ENCODE measurements at regions not wholly inside any gene's neighbourhood (a gene's known extent, or its start where the extent isn't known, plus 50 kb on each side); places are given as distances from the start of the nearest gene placed in this dataset.

DNA sequence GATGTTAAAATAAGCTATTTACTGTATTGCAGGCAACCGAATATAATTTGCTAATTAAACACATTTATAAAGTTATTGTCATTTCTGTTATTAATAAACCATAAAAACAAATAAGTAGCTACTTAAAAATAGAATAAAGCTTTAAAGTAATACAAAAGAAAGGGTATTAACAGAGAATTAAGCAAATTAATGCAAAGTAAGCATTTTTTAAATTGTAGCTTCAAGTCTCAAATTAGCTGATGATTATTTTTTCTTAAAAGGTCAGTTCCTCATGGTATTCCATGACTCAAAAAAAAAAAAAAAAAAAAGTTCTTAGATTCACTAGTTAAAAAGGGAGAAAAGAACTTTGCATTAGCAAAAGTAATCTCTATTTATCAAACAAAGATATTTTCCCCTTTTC lies 292.5 kb downstream of the SLITRK1 start:
- DNase-seq, result no peak

DNA sequence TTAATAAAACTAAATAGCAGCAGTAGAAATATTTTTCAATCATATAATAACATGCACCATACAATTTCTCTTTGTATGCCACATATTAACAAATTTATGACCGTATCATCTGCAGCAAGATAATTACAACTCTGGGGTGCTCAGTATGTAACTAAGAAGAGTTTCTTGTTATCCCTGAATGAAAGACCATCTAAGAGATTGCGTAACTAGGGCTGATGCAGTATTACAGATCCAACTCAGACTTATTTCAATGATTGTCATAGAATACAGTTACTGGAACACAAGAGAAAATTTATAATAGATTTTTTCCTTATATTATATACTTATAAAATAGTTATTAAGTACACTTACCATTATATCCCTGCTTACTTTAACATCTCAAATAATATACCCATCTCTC lies 305.1 kb downstream of the SLITRK1 start:
- no peak for DNase-seq

DNA sequence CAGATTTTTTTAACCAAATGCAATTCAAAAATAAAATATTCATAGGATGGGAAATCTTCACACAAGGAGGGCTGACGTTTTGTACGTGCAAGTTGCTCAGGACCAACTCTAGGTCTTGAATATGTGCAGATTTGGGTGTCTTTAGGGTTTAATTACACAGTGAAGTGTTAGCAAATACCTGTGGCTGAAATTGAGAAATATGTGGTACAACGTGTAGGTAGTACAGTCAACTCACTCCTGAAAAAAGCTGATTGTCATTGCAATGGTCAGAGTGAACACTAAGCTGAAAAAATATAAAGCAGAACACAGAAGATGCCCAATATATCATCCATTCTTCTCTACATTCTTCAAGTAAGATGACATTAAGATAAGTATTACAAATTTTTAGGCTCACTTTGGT lies 314.3 kb downstream of the SLITRK1 start:
- DNase-seq, result no peak

DNA sequence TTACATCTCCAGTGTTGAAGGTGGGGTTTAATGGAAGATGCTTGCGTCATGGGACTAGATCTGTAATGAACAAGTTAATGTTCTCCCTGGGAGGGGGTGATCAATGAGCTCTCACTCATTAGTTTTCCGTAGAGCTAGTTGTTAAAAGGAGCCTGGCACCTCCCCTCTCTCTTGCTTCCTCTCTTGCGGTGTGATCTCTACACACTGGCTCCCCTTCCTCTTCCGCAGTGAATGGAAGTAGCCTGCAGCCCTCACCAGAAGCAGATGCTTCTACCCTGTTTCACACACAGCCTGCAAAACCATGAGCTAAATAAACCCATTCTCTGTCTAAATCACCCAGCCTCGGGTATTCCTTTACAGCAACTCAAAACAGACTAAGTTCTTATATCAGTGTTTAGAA lies 318.8 kb downstream of the SLITRK1 start:
- no peak for DNase-seq

DNA sequence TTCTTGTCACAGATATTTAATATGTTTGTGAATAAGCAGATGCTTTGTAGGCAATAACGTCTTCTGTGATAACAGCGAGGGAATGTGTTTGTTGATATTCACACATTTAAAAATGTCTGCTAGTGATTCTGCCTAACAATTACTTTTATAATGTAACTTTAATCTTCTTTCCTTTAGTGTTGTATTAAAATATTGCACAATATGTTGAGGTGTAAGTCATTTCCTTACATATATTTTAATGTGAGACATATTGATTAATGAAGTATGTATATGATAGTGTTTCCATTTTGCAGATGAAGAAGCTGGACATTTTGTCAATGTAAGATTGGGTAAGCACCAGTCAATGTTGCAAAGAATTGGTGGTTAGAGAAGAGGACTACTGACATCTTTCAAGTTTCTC lies 324.4 kb downstream of the SLITRK1 start:
- DNase-seq, result no peak

DNA sequence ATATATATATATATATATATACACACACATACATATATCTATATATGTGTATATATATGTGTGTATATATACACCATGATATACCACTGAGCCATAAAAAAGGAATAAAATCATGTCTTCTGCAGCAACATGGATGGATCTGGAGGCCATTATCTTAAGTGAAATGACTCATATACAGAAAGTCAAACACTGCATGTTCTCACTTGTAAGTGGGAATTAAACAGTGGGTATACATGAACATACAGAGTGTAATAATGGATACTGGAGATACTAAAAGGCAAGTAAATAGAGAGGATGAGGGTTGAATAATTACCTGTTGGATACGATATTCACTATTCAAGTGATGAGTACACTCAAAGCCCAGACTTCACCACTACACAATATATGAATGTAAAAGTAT lies 332.6 kb downstream of the SLITRK1 start:
- DNase-seq, result no peak

DNA sequence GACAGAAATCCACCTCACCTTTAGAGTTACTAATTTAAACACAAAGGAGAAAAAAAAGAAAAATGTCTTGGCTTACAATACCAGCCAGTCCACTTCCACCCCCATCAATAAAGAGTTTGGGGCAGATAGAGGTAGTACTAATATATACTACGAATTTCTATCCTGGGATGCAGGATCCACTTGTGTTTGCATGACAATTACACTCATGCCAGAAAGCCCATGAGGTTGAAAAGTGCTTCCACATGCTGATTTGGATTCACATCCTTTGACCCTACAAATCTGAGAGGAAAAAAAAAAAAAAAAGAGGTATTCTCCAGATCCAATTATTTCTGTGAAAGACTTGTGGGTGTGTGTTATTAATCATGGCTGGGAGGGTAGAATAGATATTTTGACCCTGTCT lies 335.2 kb downstream of the SLITRK1 start:
- no peak for DNase-seq

DNA sequence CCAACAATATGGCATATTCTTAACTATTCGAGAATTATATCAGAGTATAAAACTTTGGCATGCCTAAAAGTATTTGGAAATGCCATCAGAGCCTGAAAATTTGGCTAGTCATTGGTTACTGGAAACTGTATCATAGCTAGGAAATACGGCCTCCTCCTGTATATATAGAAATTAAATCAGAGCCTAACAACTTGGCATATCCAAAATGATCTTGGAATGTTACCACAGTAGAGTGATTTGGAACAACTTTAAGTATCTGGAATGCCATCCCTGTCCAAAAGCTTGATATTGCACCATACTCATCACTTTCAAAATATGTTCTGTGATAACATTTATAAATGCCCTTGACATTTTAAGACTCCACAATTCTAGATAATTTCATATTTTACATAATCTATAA lies 335.8 kb downstream of the SLITRK1 start:
- DNase-seq, result no peak

DNA sequence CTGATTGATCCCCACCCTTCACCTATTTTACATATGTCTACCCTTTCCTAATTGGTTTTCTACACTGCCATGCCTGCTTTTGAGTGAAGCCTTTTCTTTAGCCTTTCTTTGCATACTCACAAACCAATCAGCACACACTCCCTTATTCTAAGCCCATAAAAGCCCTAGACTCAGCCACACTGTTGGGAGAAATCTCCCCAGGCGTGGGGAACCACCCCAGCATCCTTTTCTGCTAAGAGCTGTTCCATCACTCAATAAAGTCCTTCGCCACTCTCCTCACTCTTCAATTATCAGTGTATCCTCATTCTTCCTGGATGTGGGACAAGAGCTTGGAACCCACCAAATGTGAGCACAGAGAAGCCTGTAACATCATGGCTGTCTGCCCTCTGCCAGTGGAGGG lies 343.6 kb downstream of the SLITRK1 start:
- no peak for DNase-seq

DNA sequence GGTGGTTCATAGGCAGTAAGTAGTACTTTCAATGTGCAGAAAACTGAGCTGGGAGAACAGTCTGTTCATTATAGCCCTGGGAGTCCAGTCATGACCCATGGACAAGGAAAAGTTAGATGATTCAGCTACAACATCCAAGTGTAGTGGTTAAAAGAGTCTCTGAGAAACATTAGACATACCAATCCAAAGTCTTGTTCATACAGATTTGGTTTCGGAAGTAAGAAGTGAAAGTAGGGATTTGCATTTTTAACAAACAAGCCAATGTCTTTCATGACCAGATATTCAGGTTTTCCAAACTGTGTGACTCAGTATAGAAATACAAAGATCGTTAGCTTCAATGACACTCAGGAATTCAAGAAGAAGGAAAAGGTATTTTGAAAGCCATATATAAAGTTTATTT lies 345.3 kb downstream of the SLITRK1 start:
- no peak for DNase-seq

DNA sequence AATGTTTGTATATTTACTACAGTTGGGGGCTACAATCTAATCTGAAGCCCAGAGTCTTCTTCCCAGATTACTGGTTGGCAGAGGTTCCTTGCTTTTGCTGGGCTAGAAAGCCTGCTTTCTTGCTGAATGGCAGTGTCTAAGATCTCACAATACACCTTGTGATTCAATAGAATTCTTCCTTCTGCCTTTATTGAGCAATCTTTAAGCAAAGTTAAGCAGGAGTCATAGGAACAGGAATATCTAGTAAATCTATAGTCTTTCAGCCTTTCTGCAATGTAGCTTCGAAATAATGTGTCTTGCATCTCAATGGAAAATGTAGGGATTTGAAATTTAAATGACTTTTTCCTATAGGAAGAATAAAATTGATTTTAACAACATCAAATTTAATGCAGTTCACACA lies 346.1 kb downstream of the SLITRK1 start:
- no peak for DNase-seq

DNA sequence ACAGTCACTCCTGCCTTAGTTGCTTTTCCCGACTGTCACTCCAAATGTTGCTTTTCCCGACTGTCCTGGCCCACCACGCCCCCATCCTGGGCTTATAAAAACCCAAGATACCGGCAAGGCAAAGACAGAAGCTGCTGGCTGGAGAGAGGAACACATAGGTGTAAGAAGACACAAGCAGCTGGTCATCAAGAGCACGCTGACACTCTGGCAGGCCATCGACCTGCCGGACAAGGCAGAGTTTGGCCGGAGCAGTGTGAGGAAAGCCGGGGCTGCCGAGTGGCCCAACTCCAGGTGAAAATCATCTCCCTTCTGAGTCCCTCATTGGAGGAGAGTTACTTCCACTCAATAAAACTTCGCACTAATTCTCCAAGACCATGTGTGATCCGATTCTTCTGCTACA lies 349.5 kb downstream of the SLITRK1 start:
- no peak for DNase-seq

DNA sequence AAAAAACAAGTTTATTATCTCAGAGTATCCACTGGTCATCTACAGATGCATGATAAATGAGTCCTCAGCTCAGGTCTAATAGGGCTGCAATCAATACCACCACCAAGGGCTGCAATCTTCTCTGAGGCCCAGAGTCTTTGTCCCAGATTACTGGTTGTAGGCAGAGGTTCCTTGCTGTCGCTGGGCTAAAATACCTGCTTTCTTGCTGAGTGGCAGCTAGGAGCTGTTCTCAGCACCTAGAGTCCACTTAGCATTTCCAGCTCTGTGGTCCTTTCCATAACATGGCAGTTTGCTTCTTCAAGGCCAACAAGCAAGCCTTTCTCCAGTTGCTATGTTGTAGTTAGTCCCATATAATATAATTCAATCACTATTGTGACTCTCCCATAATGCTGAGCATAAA lies 351.3 kb downstream of the SLITRK1 start:
- DNase-seq, result no peak

DNA sequence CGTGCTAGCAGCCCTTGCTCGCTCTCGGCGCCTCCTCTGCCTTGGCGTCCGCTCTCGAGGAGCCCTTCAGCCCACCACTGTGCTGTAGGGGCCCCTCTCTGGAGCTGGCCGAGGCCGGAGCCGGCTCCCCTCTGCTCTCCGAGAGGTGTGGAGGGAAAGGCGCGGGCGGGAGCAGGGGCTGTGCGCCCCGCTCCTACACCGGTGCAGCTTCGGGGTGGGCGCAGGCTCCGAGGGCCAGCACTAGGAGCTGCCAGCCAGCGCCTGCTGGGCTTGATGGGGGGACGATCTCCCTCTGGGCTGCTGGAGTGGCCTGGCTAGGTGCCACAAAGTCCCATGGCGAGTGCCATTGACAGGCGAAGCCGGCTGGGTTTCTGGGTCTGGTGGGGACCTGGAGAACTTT lies 365.5 kb downstream of the SLITRK1 start:
- no peak for DNase-seq

DNA sequence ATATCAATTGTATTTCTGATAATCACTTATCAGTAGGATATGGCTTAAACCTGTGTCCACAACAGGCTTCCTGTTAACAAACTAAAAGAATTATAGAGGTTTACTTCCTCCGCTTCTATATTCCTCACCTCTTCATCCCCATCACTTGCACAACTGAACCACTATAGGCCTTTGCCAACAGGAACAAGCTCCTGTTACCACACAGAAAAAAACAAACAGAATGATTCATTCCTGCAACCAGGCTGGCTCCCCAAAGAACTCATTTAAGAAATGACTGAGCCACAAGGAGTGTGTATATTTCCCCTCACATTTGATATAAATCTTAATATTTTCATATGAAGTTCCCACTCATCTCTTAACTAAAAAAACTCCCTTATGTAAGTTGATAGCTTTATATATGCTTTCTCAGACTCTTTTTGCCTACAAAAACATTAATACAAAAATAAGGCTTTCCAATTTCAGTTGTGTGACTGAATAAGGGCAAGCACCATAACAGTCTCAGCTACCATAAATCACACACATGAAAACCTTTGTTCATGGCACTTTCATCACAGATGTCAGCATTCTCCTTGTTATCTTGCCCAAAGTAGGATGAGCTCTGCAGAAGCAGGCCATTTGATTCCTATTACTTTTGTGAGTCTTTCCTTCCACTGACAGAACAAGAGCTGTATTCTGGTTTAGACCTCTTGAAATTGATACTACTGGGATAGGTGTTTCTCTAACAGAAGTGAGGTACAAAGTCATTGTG lies 366.8 kb downstream of the SLITRK1 start:
- DNase-seq, result no peak

DNA sequence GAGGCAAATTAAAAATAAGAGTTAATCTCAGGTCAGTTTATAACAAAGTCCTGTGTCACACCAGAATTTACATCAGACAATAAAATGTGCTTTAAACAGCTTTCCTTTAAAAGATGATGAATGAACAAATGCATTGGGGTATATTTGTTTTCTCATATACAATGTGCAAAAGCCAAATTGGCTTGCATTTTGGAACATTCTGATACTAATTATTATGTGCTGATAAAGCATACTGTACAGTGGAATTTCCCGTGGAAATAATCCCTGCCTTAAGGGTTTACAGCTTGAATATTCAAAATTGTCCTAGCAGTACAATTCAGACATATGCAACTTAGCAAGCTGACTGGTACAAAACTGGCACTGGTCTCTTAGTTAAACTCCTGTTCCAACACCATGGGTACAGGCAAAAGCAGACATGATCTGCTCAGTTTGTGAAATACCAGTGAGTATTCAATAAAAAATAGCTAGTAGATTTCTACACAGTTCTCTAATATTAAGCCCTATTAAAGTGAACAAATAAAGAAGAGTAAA lies 373.4 kb downstream of the SLITRK1 start:
- DNase-seq, result no peak

DNA sequence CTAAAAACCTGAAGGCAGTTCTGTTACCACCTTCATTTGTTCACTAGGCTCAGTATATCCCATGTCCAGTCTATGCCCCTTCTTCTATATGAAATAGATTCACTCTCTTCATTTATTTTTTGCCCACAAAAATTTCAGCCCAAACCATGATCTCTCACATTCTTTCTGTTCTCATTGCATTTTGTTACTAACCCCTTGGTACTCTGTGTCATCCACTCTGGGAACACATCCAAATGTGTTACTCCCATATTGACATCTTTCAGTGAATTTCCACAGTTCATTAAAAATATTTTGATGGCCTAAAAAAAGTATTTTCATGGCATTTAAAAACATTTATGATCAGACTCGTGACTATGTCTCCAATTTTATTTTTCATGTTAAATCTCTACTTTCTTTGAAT lies 378.9 kb downstream of the SLITRK1 start:
- no peak for DNase-seq

DNA sequence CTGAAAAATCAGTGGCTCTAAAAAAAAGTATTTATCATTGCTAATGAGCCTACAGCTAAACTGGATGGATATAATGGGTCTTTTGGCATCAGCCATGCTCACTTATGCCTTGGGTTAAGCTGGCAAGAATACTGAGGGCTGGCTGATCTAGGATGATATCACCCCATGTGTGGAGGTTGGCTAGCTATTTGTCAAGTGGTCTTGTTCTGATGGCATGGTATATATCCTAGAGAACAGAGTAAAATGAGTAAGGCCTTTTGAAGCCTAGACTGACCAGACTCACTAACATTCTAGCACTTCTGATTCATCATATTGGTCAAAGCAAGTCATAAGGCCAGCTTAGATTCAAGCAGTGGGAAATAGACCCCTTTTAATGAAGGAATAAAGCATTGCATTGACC lies 383.0 kb downstream of the SLITRK1 start:
- DNase-seq, result no peak

DNA sequence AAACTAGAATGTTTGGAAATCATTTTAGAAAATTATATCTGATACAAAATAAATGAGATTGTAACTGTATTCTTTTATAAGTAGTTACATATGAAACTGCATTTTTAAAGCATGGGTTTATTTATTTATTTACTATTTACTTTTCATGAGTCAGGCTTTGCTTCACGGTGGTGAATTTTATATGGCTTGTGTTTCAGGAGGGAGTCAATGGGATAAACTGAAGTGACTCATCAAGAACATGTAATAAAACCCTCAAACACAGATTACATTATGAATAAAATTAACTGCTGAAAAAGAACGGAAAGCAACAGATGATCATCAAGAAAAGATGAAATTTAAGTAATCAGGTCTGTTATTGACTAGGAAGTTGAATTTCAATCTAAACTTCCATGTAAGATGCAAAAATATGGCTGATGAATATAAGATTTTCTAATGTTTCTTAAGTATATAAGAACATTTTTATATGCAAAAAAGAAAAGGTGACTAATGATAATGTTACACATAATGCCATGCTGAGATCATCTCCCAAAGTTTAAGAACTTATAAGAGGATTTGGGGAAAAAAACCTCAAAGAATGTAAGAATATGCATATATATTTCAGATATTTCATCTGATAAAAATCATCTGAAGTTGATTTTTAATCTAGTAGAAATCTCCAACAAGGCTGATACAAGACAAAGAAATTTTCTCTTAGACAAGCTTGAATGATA lies 383.6 kb downstream of the SLITRK1 start:
- no peak for DNase-seq

DNA sequence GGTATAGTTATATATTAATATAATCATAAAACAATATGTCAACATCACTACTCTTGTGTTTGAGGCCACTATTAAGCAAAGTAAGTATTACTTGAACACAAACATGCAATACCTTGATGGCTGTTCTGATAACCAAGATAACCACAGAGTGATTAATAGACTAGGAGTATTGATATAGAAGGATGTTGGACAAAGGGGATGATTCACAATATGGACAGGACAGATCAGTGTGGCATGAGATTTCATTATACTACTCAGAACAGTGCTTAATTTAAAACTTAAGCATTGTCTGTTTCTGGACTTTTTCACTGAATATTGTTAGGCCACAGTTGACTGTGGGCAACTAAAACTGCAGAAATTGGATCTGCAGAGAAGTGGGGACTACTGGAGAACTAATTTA lies 384.2 kb downstream of the SLITRK1 start:
- no peak for DNase-seq

DNA sequence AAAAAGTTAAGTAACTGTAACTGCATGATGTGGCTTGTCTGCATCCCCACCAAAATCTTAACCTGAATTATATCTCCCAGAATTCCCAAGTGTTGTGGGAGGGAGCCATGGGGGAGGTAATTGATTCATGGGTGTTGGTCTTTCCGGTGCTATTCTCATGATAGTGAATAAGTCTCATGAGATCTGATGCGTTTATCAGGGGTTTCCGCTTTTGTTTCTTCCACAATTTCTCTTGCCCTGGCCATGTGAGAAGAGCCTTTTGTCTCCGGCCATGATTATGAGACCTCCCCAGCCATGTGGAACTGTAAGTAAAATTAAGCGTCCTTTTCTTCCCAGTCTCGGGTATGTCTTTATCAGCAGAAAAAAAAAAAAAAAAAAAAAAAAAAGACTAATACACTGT lies 385.8 kb downstream of the SLITRK1 start:
- no peak for DNase-seq

DNA sequence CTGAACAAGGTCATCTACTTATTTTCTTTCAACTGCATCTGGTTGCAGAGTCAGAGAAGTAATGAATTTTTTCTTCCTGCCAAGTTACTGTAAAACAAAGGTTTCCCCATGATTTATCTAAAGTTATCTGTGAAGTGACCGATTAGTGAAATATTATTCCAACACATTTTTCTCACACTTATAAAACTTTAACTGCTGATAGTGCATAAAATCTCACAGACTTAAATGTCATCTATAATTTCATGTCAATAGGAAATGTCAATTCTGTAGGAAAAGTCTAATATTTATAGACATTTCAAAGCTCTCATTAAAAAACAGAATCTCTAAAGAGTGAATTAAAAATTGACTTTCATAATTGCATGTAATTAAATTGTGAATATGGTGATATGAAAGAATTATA lies 397.2 kb downstream of the SLITRK1 start:
- no peak for DNase-seq

DNA sequence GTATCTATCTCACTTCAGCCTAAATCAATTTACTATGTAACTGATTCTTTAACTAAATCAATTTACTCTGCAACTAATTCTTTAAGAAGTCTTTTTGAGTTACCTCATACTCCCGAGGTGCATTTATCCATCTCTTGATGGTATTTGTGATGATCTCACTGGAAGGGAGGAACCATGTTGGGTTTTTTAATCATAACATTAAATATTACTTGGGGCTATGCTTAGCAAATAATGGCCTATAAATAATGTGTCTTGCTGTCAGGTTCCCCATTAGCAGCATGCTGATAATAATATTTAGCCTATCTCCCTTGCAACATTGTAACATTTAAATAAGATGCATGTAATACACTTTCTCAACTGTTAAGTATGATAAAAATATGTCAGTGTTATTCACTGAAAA lies 411.3 kb downstream of the SLITRK1 start:
- DNase-seq, result no peak

DNA sequence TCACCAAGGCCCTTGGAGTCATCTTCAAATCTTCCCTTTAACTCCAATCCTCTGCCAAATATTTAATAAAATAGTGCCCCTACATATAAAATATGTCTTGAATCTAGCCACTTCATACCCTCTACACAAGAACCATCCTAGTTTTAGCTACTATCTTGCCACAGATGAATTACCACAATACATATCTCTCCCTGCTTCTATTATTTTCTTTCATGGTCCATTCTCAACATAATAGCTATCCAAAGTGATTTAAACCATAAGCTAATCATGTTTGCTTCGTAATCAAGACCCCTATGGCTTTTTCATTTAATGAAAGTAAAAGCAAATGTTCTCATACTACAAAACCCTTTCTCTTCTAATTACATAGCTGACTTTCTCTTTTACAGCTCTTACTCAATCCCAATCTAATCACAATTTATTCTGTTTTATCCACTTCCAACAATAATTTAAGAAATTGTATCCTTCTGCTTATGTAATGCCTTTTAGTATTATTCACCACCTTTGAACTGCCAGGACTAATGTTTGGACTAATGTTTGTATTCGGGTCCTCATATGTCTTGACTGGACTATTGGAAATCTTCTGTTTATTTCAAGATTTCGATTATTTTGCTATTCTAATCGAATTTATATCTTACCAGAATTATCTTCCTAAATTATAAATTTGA lies 412.0 kb downstream of the SLITRK1 start:
- DNase-seq, result no peak
